Rectal smooth muscle tissue (tissue), 1 donor: ENCODE measurements at regions not wholly inside any gene's neighbourhood (a gene's known extent, or its start where the extent isn't known, plus 50 kb on each side); places are given as distances from the start of the nearest gene placed in this dataset.

Experiments used
- H3K27ac ChIP-seq: one replicate; pipeline ENCODE4 v1.7.0; 2013; ENCODE audit warnings: low read depth, low read length, inconsistent platforms
- H3K27me3 ChIP-seq: one replicate; pipeline ENCODE4 v1.7.0; 2013; ENCODE audit warnings: low read length; ENCODE audit not compliant: control insufficient read depth, insufficient read depth
- H3K36me3 ChIP-seq: one replicate; pipeline ENCODE4 v1.7.0; 2013; ENCODE audit warnings: low read length; ENCODE audit not compliant: control insufficient read depth, insufficient read depth
- H3K4me1 ChIP-seq: one replicate; pipeline ENCODE4 v1.7.0; 2013; ENCODE audit warnings: low read length; ENCODE audit not compliant: control insufficient read depth, insufficient read depth
- H3K4me3 ChIP-seq: one replicate; pipeline ENCODE4 v1.7.0; 2013; ENCODE audit warnings: low read length
- H3K9ac ChIP-seq: one replicate; pipeline ENCODE4 v1.7.0; 2013; ENCODE audit warnings: low read length

- peaks cover 6% of the 10 kb centered on the region for H3K4me1 ChIP-seq
- H3K27me3 ChIP-seq: no peaks in the 10 kb centered on the region
Measured at GRCh38 chr11:47912843-47913437, 64.8 kb upstream of the NUP160 start.

DNA sequence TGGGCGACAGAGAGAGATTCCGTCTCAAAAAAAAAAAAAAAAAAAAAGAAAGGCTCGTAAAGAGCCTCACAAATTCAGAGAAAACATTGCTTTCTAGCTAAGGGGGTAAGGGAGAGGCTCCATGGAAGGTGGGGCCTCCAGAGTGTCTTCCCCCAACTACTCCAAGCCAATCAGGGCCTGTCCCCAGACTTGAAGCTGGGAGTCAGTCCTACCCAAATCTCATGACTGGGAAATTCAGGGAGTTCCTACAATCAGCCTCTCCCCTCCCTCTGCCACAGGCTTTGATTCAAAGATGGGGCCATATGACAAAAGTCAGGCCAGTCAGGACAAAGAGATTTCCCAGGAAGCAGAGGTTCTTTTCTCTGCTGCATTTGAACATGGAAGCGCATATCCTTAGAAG lies 63.0 kb upstream of the NUP160 start:
- H3K27ac ChIP-seq: no peak overlapping the region
- no peaks in the 10 kb centered on the region for H3K4me1 ChIP-seq

More at GRCh38 chr11:47912843-47913437, 64.8 kb upstream of the NUP160 start:
- no peak overlapping the region for H3K4me3 ChIP-seq
- H3K9ac ChIP-seq: no peak overlapping the region
- no peaks in the 10 kb centered on the region for H3K36me3 ChIP-seq
- no peak overlapping the region for H3K27ac ChIP-seq

DNA sequence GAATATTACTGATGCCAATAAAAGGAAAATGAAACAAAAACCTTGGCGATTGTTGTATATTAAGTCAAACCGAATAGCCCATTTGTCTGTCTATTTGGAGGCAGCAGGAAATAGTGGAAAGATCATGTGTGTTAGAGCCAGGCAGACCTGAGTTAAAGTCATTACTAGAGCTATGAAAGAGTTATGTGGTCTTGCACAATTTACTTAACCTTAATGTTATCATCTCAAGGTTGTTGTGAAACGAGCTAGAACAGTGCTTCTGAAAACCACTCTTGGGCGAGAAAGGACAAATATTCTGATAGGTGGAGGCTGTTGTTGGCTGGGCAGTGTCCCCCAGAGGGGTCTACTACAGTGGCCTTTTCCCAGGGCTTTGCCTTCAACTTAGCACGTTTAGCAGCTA lies 60.0 kb upstream of the NUP160 start:
- Histone ChIP-seq H3K27me3 (no peaks in the 10 kb centered on the region), H3K4me3 (no peak overlapping the region), H3K9ac (no peak overlapping the region), H3K4me1 (no peaks in the 10 kb centered on the region), H3K27ac (no peak overlapping the region), H3K36me3 (no peaks in the 10 kb centered on the region)

More for the DNA sequence above, 63.0 kb upstream of the NUP160 start:
- H3K27me3 ChIP-seq: no peaks in the 10 kb centered on the region
- H3K9ac ChIP-seq: no peak overlapping the region
- no peak overlapping the region for H3K4me3 ChIP-seq
- H3K36me3 ChIP-seq: no peaks in the 10 kb centered on the region

DNA sequence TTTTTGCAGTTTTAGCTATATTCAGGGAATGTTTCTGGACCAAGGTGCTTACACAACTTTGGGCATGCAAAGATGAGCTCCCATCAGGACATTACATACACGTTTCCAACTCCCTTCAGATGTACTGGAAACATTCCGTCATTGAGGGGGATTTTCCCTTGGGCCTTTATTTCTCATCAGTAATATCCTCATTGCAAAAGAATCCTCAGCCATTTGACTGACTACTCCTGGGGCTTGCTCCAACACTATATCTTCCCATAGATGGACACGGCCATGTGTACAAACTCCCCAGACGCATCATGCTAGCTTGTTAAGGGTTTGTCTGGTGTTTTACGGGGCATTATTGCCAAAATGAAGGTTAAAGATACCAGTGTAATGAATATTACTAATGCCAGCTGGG lies 59.3 kb upstream of the NUP160 start:
- no peak overlapping the region for H3K27ac ChIP-seq
- no peaks in the 10 kb centered on the region for H3K4me1 ChIP-seq
- no peak overlapping the region for H3K9ac ChIP-seq
- no peaks in the 10 kb centered on the region for H3K36me3 ChIP-seq
- no peak overlapping the region for H3K4me3 ChIP-seq
- no peaks in the 10 kb centered on the region for H3K27me3 ChIP-seq

DNA sequence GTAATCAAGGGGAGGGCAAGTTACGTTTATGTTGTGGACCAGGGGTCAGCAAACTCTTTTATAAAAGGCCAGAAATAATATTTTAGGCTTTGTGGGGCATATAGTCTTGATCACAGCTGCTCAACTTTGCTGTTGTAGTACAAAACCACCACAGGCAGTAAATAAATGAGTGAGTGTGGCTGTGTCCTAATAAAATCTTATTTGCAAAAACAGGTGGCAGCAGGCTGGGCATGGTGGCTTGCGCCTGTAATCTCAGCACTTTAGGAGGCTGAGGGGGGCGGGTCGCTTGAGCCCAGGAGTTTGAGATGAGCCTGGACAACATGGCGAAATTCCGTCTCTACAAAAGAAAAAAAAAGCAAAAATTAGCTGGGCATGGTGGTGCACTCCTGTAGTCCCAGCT lies 57.9 kb upstream of the NUP160 start:
- no peak overlapping the region for H3K27ac ChIP-seq
- no peak overlapping the region for H3K4me3 ChIP-seq
- H3K9ac ChIP-seq: no peak overlapping the region
- H3K4me1 ChIP-seq: no peaks in the 10 kb centered on the region
- H3K27me3 ChIP-seq: no peaks in the 10 kb centered on the region
- H3K36me3 ChIP-seq: no peaks in the 10 kb centered on the region

DNA sequence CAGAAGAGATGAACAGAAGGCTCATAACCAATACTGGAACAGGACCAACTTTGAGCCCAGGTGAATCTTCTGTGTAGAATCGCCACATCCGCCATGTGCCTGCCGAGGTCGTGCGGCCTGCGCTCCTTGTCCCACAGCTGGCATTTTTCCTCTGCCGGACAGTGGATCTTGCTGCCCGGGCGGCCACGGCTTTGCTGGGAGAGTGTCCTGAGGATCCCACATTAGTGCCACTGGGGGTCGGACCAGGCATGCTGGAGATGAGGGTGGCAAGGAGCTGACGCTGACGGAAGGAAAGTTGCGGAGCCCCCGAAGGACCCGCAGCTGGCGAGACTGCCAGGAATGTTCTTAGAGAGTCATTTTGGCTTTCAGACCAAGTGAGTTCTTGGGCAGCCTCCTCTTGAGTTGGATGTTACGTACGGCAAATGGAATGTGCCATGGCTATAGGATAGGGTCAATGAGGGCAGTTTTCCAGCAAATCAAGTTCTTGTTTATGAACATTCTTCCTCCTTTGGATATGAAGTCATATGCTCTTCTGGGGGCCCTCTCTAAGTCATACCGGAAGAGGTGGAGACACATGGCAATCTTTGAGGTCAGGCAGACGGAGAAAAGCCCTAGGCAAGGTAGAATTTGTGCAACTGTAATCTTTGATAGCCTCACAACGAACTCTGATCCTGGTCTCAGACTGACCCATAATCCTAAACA lies 57.4 kb upstream of the NUP160 start:
- H3K4me3 ChIP-seq: no peak overlapping the region
- H3K27me3 ChIP-seq: no peaks in the 10 kb centered on the region
- no peaks in the 10 kb centered on the region for H3K36me3 ChIP-seq
- no peak overlapping the region for H3K9ac ChIP-seq
- no peaks in the 10 kb centered on the region for H3K4me1 ChIP-seq
- no peak overlapping the region for H3K27ac ChIP-seq

DNA sequence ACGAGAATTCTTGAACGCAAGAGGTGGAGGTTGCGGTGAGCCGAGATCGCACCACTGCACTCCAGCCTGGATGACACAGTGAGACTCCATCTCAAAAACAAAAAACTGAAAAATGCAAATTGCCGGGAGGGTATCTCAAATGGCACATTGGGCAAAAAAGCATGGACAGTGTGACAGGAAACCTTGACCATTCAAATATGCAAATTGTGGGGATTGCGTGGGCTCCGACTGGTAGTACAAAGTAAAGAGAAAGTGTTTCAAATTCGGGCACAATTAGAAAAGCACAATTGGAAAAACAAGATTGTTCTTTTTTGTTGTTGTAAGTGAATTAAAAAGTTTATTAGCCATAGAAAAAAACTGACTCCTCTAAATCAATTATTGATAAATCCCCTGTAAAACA lies 56.7 kb upstream of the NUP160 start:
- Histone ChIP-seq H3K36me3 (no peaks in the 10 kb centered on the region), H3K9ac (no peak overlapping the region), H3K4me3 (no peak overlapping the region), H3K4me1 (no peaks in the 10 kb centered on the region), H3K27ac (no peak overlapping the region), H3K27me3 (no peaks in the 10 kb centered on the region)

GRCh38 chr11:47904048-47904447 lies 55.9 kb upstream of the NUP160 start:
- Histone ChIP-seq H3K27me3 (no peaks in the 10 kb centered on the region), H3K36me3 (no peaks in the 10 kb centered on the region), H3K27ac (no peak overlapping the region), H3K9ac (no peak overlapping the region), H3K4me1 (no peaks in the 10 kb centered on the region), H3K4me3 (no peak overlapping the region)

GRCh38 chr11:47899801-47900200 lies 51.7 kb upstream of the NUP160 start:
- Histone ChIP-seq H3K9ac (no peak overlapping the region), H3K4me3 (no peak overlapping the region), H3K36me3 (no peaks in the 10 kb centered on the region), H3K27ac (no peak overlapping the region), H3K27me3 (no peaks in the 10 kb centered on the region), H3K4me1 (no peaks in the 10 kb centered on the region)
